ENCODE measurements at regions not wholly inside any gene's neighbourhood (a gene's known extent, or its start where the extent isn't known, plus 50 kb on each side); places are given as distances from the start of the nearest gene placed in this dataset.

DNA sequence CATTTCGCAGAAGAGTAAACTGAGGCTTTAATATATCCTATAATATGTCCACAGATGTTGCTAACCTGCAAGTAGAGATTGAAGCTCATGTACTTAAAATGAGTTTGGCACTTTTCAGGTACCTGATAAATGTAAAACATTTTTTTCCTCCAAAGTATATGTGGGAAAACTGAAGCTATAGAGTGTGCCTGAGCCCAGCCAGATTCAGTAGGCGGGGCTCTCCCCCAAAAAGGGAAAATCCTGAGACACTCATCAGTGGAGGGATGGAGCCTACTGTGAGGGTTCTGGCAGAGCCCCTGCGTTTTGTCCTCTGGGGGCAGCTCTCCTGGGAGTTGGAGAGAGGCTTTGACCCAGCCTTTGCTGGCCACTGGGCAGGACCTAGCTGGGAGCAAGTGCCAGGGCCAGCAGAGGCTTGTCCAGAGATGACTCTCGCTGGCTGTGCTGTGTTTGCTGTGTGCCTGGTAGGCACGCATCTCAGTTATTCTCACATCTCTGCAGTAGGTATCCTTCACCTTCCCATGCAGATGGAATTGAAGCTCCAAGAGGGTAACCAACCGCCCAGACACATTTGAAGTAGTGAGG is 81.1 kb upstream of the SPRY4 start:
- TF ChIP-seq, protein P1, sequence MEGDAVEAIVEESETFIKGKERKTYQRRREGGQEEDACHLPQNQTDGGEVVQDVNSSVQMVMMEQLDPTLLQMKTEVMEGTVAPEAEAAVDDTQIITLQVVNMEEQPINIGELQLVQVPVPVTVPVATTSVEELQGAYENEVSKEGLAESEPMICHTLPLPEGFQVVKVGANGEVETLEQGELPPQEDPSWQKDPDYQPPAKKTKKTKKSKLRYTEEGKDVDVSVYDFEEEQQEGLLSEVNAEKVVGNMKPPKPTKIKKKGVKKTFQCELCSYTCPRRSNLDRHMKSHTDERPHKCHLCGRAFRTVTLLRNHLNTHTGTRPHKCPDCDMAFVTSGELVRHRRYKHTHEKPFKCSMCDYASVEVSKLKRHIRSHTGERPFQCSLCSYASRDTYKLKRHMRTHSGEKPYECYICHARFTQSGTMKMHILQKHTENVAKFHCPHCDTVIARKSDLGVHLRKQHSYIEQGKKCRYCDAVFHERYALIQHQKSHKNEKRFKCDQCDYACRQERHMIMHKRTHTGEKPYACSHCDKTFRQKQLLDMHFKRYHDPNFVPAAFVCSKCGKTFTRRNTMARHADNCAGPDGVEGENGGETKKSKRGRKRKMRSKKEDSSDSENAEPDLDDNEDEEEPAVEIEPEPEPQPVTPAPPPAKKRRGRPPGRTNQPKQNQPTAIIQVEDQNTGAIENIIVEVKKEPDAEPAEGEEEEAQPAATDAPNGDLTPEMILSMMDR (IDR thresholded peaks at IDR 0.05): no peak
- no peak for TF ChIP-seq POLR2A (IDR thresholded peaks at IDR 0.05)

Data from lower leg skin (tissue), 3 donors.